GM12892 (cell line): ENCODE measurements at regions not wholly inside any gene's neighbourhood (a gene's known extent, or its start where the extent isn't known, plus 50 kb on each side); places are given as distances from the start of the nearest gene placed in this dataset.

Experiments
- POLR2A ChIP-seq: IDR thresholded peaks from 2 replicates; pipeline ENCODE4 v1.6.1; 2011; ENCODE audit warnings: low read depth, low read length, control low read depth
- POLR2AphosphoS5 ChIP-seq: IDR thresholded peaks from 2 replicates; pipeline ENCODE4 v1.6.1; 2011; ENCODE audit warnings: low read depth, low read length, control low read depth

GRCh38 chr1:80646053-80646452, 1154.7 kb upstream of the ADGRL2 start:
- TF ChIP-seq POLR2A (no peak), POLR2AphosphoS5 (no peak)
